Pancreas (tissue), 10 donors: ENCODE measurements at regions not wholly inside any gene's neighbourhood (a gene's known extent, or its start where the extent isn't known, plus 50 kb on each side); places are given as distances from the start of the nearest gene placed in this dataset.

Experiments
- ATAC-seq, 4 donors: fragments of 200-7000 bp; cut with Tn5 transposase; one replicate each; pipeline versions ENCODE4 v1.8.0 to v1.9.1; 2020; ENCODE audit warnings: mild to moderate bottlenecking in 4 of 4, moderate library complexity in 4 of 4
- DNase-seq, 6 donors: peaks; one replicate each; pipeline ENCODE4 v3.0.0-alpha.2; 2020
- FAIRE-seq: peaks from 2 replicates; lab custom pipeline; 2012; peaks lifted over from hg19 to GRCh38; lab: Jason Lieb, UNC
- H3K27ac ChIP-seq, 4 donors: fragments of 200-600 bp; sonication (generic); 1 replicate in 3 of 4; 2 replicates in 1 of 4; pipeline versions ENCODE4 v1.5.0 to v1.8.0; 2020
- H3K27me3 ChIP-seq, 4 donors: fragments of 200-600 bp; one replicate each; pipeline ENCODE4 v1.8.0; 2021
- H3K36me3 ChIP-seq, 3 donors: fragments of 200-600 bp; sonication (generic) in 1 of 3; one replicate each; pipeline versions ENCODE4 v1.5.0 to v1.8.0; 2020 to 2021
- H3K4me1 ChIP-seq, 3 donors: fragments of 200-600 bp; one replicate each; pipeline ENCODE4 v1.8.0; 2021
- H3K4me3 ChIP-seq, 4 donors: fragments of 200-600 bp; sonication (generic) in 2 of 4; one replicate each; pipeline versions ENCODE4 v1.5.0 to v1.8.0; 2020 to 2021
- H3K9me3 ChIP-seq, 4 donors: fragments of 200-600 bp; one replicate each; pipeline ENCODE4 v1.8.0; 2021
- CTCF ChIP-seq, 4 donors: fragments of 200-600 bp; sonication (generic) in 3 of 4; IDR thresholded peaks; one replicate each; pipeline versions ENCODE4 v1.5.0 to v1.8.0; 2021; ENCODE audit warnings: antibody characterized with exemption in 4 of 4
- WGBS, 2 donors: extraction: QIAGEN DNeasy Blood & Tissue Kit; methylation state at CpG; one replicate each; pipeline ENCODE4 v1.1.7; 2013; 5-methylcytosine and 5-hydroxymethylcytosine counted together
- intact Hi-C, 3 donors: fragments of 100-400 bp; cut with DNase I; formaldehyde crosslinking; loops; one replicate each; pipeline versions ENCODE4 v1.11.1 to v1.14.2; 2022
- donor health status: healthy with polysubstance abuse.
- donor health status: DM: no; HTN: no; CAD: no; lungs with moderate emphysema.
- donor health status: DM: no; HTN: no; CAD: no.
- donor health status: control.
- donor health status: control.
- donor health status: Bipolar disorder and iron deficiency.
- donor health status: DM: yes; HTN: yes; CAD: no.
- donor health status: DM: no; HTN: no; CAD: no.
- donor health status: DM: no; HTN: no; CAD: no.
- donor health status: DM: yes; HTN: yes; CAD: no.

DNA sequence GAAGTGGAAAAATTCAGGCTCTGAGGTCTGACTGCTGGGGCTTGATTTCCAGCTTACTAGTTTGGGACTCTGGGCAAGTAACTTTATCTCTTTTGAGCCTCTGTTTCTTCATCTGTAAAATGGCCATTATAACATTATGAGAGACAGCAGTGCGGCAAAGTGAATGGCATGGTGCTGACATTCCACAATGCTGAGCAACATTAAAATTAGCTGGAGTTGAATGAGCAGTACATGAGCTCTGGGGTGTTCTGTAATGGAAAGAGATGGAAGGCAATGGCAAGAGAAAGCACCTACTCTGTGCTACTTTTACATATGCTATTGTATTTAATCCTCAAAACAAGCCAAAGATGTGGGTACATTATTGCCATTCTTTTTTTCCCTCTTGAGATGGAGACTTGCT, 535.7 kb upstream of the CDH11 start:
- FAIRE-seq = no peak
- Histone ChIP-seq H3K4me1 (no peaks in the 10 kb centered on the region), H3K27ac (no peak overlapping the region), H3K4me3 (no peak overlapping the region), H3K36me3 (no peaks in the 10 kb centered on the region), H3K27me3 (no peaks in the 10 kb centered on the region), H3K9me3 (no peaks in the 10 kb centered on the region)
- WGBS, 2 donors = 89 to 93% methylated on average over 1 of the region's 1 CpG
- no peak for TF ChIP-seq CTCF (IDR thresholded peaks at IDR 0.05)
- no peak for ATAC-seq
- no peak for DNase-seq
- intact Hi-C loops = no loop called here

- Histone ChIP-seq H3K9me3 (no peaks in the 10 kb centered on the region), H3K4me1 (no peaks in the 10 kb centered on the region), H3K4me3 (no peak overlapping the region), H3K27me3 (no peaks in the 10 kb centered on the region), H3K36me3 (no peaks in the 10 kb centered on the region), H3K27ac (no peak overlapping the region)
- DNase-seq (no peak), ATAC-seq (no peak), FAIRE-seq (no peak)
- WGBS, 2 donors = 35 to 44% methylated on average over 6 of the region's 6 CpGs
- intact Hi-C loops = no loop called here
- TF ChIP-seq CTCF (IDR thresholded peaks at IDR 0.05) = no peak
Observed at GRCh38 chr16:65657071-65657494, 535.2 kb upstream of the CDH11 start.

GRCh38 chr16:65655802-65656201, 533.9 kb upstream of the CDH11 start:
- Histone ChIP-seq H3K4me3 (no peak overlapping the region), H3K4me1 (no peaks in the 10 kb centered on the region), H3K27ac (no peak overlapping the region), H3K9me3 (no peaks in the 10 kb centered on the region), H3K27me3 (no peaks in the 10 kb centered on the region), H3K36me3 (no peaks in the 10 kb centered on the region)
- ATAC-seq (no peak), DNase-seq (no peak), FAIRE-seq (no peak)
- 9 to 16% methylated on average over 3 of the region's 3 CpGs for WGBS, 2 donors
- intact Hi-C loops = no loop called here
- no peak for TF ChIP-seq CTCF (IDR thresholded peaks at IDR 0.05)

DNA sequence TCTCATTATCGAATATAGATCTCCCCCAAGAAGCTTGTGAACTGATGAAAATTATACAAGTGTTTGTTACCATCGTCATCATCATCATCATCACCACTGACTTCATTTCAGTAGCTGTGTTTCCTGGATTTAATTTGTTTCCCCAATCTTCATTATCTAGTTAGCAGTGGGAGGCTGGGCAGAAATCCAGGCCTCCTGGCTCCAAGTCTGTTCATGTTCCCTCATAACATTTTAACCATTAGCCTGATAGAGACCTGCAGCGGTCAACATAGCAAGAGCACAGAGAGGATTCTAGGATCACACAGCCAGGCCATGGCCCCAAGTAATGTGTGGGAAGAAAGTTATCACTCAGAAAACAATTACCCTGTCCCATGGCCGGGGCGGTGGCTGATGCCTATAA, 526.2 kb upstream of the CDH11 start:
- no peak for ATAC-seq
- no peaks in the 10 kb centered on the region for H3K36me3 ChIP-seq
- no peak for FAIRE-seq
- WGBS, 2 donors = 76 to 81% methylated on average over 5 of the region's 5 CpGs
- H3K27ac ChIP-seq = no peak overlapping the region
- intact Hi-C loops = no loop called here
- DNase-seq = no peak
- no peaks in the 10 kb centered on the region for H3K9me3 ChIP-seq
- H3K27me3 ChIP-seq = no peaks in the 10 kb centered on the region
- no peak for TF ChIP-seq CTCF (IDR thresholded peaks at IDR 0.05)
- H3K4me1 ChIP-seq = no peaks in the 10 kb centered on the region
- H3K4me3 ChIP-seq = no peak overlapping the region

DNA sequence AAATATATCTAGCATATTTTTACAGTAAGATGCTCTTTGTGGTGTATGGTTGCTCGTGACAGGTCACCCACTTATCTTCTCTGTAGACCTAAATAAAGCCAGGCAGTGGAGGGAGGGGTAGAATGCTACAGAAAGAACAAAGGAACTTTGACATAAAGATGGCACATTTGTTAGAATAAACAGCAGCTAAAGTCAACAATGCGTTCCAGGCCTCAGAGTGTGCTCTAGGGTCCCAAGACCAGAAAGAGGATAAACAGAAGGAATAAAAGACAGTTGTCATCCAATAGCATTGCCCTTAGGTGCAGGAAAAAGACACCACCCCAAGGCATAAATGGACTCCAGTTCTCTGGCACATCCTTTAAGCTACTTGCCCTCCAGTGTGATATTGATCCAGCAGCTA, 523.0 kb upstream of the CDH11 start:
- Histone ChIP-seq H3K27ac (no peak overlapping the region), H3K4me3 (no peak overlapping the region), H3K36me3 (no peaks in the 10 kb centered on the region), H3K9me3 (no peaks in the 10 kb centered on the region), H3K27me3 (no peaks in the 10 kb centered on the region), H3K4me1 (no peaks in the 10 kb centered on the region)
- ATAC-seq = no peak
- WGBS, 2 donors = 27 to 44% methylated on average over 2 of the region's 2 CpGs
- DNase-seq = no peak
- intact Hi-C loops = no loop called here
- TF ChIP-seq CTCF (IDR thresholded peaks at IDR 0.05) = no peak
- no peak for FAIRE-seq
